Endodermal cell (in vitro differentiated cells): ENCODE measurements at regions not wholly inside any gene's neighbourhood (a gene's known extent, or its start where the extent isn't known, plus 50 kb on each side); places are given as distances from the start of the nearest gene placed in this dataset.

Source experiments
- DNase-seq: peaks from one replicate; pipeline ENCODE4 v3.0.0-alpha.2; 2017
- H3K27ac ChIP-seq: 2 replicates; pipeline ENCODE4 v1.5.1; 2013; ENCODE audit warnings: mild to moderate bottlenecking, low read depth, low read length, moderate library complexity
- H3K27me3 ChIP-seq: 2 replicates; pipeline ENCODE4 v1.6.1; 2013; ENCODE audit warnings: mild to moderate bottlenecking, low read length, moderate library complexity; ENCODE audit not compliant: insufficient read depth, control insufficient read depth, poor library complexity, severe bottlenecking
- H3K36me3 ChIP-seq: 2 replicates; pipeline ENCODE4 v1.7.0; 2013; ENCODE audit warnings: mild to moderate bottlenecking, low read length, moderate library complexity; ENCODE audit not compliant: control insufficient read depth, insufficient read depth
- H3K4me1 ChIP-seq: one replicate; pipeline ENCODE4 v1.7.0; 2013; ENCODE audit warnings: low read length; ENCODE audit not compliant: control insufficient read depth, insufficient read depth
- H3K4me3 ChIP-seq: 2 replicates; pipeline ENCODE4 v1.5.1; 2013; ENCODE audit warnings: mild to moderate bottlenecking, low read length, moderate library complexity
- H3K9ac ChIP-seq: 2 replicates; pipeline ENCODE4 v1.6.1; 2013; ENCODE audit warnings: mild to moderate bottlenecking, low read length, moderate library complexity; ENCODE audit not compliant: poor library complexity, severe bottlenecking; ENCODE audit errors: extremely low read depth
- H3K9me3 ChIP-seq: 2 replicates; pipeline ENCODE4 v1.6.1; 2013; ENCODE audit warnings: mild to moderate bottlenecking, low read length, moderate library complexity; ENCODE audit not compliant: control insufficient read depth
- H3K27ac Mint-ChIP-seq: 2 replicates; pipeline ENCODE4 v1.8.0; 2020; ENCODE audit warnings: mixed read lengths
- H3K27me3 Mint-ChIP-seq: 2 replicates; pipeline ENCODE4 v1.8.0; 2021; ENCODE audit warnings: mild to moderate bottlenecking, mixed read lengths; ENCODE audit not compliant: insufficient read depth
- H3K36me3 Mint-ChIP-seq: 2 replicates; pipeline ENCODE4 v1.8.0; 2020; ENCODE audit warnings: low read depth, mixed read lengths
- H3K4me1 Mint-ChIP-seq: 2 replicates; pipeline ENCODE4 v1.8.0; 2020; ENCODE audit warnings: mixed read lengths
- H3K4me3 Mint-ChIP-seq: 2 replicates; pipeline ENCODE4 v1.8.0; 2020; ENCODE audit warnings: mild to moderate bottlenecking, moderate library complexity, mixed read lengths
- H3K9me3 Mint-ChIP-seq: 2 replicates; pipeline ENCODE4 v1.8.0; 2020; ENCODE audit warnings: mild to moderate bottlenecking, mixed read lengths
- CTCF ChIP-seq: fragments of 200-600 bp; sonication (generic); conservative IDR thresholded peaks from 2 replicates; pipeline ENCODE4 v1.5.0; 2021; ENCODE audit warnings: antibody characterized with exemption, mild to moderate bottlenecking
- WGBS, 2 experiments: methylation state at CpG; one replicate each; pipeline versions ENCODE4 v1.1.5 to v1.1.7; 2013; ENCODE audit warnings: missing lambda C conversion rate in 2 of 2, mixed read lengths in 1 of 2; ENCODE audit not compliant: insufficient coverage in 1 of 2, insufficient read length in 1 of 2; 5-methylcytosine and 5-hydroxymethylcytosine counted together

GRCh38 chr2:83068714-83069113, 1390.4 kb downstream of the SUCLG1 start:
- H3K27me3 Mint-ChIP-seq = no peaks in the 10 kb centered on the region

DNA sequence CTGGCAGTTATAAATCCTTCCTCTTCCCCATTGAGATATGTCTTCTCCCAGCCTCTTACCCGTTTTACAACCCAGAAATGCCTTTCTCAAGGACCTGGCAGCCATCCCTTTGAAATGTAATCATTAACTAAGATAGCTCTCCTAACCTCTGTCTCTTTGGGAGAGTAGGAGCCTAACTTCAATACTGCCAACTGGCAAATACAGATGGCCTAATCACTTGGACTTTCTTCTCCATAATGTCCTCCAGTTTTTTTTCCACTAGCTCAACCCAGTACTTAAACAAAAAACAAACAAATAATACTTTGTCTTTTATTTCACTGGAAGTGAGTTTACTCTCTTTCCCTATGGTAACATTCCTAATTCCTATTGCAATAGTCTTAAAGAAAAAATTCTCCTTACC, 1391.1 kb downstream of the SUCLG1 start:
- Histone ChIP-seq H3K27me3 (no peaks in the 10 kb centered on the region), H3K4me3 (no peak overlapping the region), H3K9ac (no peak overlapping the region), H3K4me1 (peaks cover 4% of the 10 kb centered on the region), H3K36me3 (no peaks in the 10 kb centered on the region), H3K9me3 (no peaks in the 10 kb centered on the region), H3K27ac (no peak overlapping the region)
- H3K36me3 Mint-ChIP-seq = no peaks in the 10 kb centered on the region
- no peaks in the 10 kb centered on the region for H3K9me3 Mint-ChIP-seq
- no peak for DNase-seq
- no peak overlapping the region for H3K4me3 Mint-ChIP-seq
- peaks cover 10% of the 10 kb centered on the region for H3K4me1 Mint-ChIP-seq
- 36% methylated on average over 1 of the region's 1 CpG; no CpG with 5 or more reads in 1 of the 2 experiments for WGBS, 2 experiments
- no peak for TF ChIP-seq CTCF
- H3K27me3 Mint-ChIP-seq = no peaks in the 10 kb centered on the region
- H3K27ac Mint-ChIP-seq = no peak overlapping the region

More at GRCh38 chr2:83068714-83069113, 1390.4 kb downstream of the SUCLG1 start:
- Mint-ChIP-seq H3K4me3 (no peak overlapping the region), H3K9me3 (no peaks in the 10 kb centered on the region), H3K36me3 (no peaks in the 10 kb centered on the region), H3K4me1 (peaks cover 10% of the 10 kb centered on the region), H3K27ac (no peak overlapping the region)
- 100% methylated on average over 1 of the region's 1 CpG; no CpG with 5 or more reads in 1 of the 2 experiments for WGBS, 2 experiments
- H3K4me1 ChIP-seq = peaks cover 4% of the 10 kb centered on the region
- H3K9me3 ChIP-seq = no peaks in the 10 kb centered on the region
- no peaks in the 10 kb centered on the region for H3K27me3 ChIP-seq
- H3K9ac ChIP-seq = no peak overlapping the region
- no peak for DNase-seq
- H3K36me3 ChIP-seq = no peaks in the 10 kb centered on the region
- H3K27ac ChIP-seq = no peak overlapping the region
- no peak for TF ChIP-seq CTCF
- H3K4me3 ChIP-seq = no peak overlapping the region

DNA sequence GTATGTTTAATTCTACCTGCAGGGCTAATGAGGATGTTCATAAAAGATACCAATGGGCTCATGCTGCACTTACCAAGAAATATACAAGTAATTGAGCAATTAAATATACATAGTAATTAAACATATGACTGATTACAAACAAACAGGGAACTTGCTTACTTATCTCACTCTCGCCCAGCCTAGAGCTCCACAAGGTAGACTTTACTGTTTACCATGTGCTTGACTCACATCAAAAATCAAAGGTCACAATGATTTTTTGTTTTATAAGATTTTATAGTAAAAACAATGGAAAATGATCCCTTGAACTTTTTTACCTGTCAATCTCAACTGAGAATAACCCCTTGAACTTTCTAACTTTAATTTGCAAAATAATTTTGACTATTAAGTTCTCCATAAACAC, 1395.1 kb downstream of the SUCLG1 start:
- WGBS, 2 experiments = 100% methylated on average over 1 of the region's 1 CpG; no CpG with 5 or more reads in 1 of the 2 experiments
- peaks cover 10% of the 10 kb centered on the region for H3K4me1 Mint-ChIP-seq
- Histone ChIP-seq H3K27me3 (no peaks in the 10 kb centered on the region), H3K4me3 (no peak overlapping the region), H3K4me1 (peaks cover 4% of the 10 kb centered on the region), H3K36me3 (no peaks in the 10 kb centered on the region), H3K9ac (no peak overlapping the region), H3K27ac (no peak overlapping the region), H3K9me3 (peaks cover 1% of the 10 kb centered on the region)
- no peak overlapping the region for H3K27ac Mint-ChIP-seq
- DNase-seq = no peak
- peaks cover 4% of the 10 kb centered on the region for H3K9me3 Mint-ChIP-seq
- no peak overlapping the region for H3K4me3 Mint-ChIP-seq
- no peak for TF ChIP-seq CTCF
- peaks cover under 1% of the 10 kb centered on the region for H3K36me3 Mint-ChIP-seq
- H3K27me3 Mint-ChIP-seq = no peaks in the 10 kb centered on the region
